AG08395 (cell line): ENCODE measurements at regions not wholly inside any gene's neighbourhood (a gene's known extent, or its start where the extent isn't known, plus 50 kb on each side); places are given as distances from the start of the nearest gene placed in this dataset.
"Not testable (repeated sequence)": the region's sequence is repeated elsewhere in the genome, so short reads cannot be mapped to it uniquely, and the experiment has no call there.

Experiments used
- DNase-seq: peaks from one replicate; pipeline ENCODE4 v3.0.0; 2012; ENCODE audit warnings: mixed read lengths, low spot score

GRCh38 chr2:198630384-198630783, 826.0 kb downstream of the PLCL1 start:
- DNase-seq: peak; percentile 11

DNA sequence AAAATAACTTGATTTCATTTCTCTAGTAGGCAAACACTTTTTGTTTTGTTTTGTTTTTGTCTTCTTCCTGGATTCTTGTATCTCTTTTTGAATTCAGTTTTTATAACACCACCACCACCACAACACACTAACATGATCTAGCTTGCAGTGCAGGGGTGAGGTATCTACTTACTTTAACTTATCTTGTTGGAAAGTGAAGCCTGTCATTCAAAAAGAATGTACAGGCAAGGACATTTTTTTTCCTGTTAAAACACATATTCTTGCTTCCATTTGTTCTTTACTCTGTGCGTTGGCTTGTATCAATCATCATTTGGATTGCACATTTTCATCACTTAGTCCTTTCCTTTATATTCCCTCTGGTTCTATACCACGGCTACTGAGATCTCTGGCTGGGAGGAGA, 824.2 kb downstream of the PLCL1 start:
- DNase-seq: no peak

DNA sequence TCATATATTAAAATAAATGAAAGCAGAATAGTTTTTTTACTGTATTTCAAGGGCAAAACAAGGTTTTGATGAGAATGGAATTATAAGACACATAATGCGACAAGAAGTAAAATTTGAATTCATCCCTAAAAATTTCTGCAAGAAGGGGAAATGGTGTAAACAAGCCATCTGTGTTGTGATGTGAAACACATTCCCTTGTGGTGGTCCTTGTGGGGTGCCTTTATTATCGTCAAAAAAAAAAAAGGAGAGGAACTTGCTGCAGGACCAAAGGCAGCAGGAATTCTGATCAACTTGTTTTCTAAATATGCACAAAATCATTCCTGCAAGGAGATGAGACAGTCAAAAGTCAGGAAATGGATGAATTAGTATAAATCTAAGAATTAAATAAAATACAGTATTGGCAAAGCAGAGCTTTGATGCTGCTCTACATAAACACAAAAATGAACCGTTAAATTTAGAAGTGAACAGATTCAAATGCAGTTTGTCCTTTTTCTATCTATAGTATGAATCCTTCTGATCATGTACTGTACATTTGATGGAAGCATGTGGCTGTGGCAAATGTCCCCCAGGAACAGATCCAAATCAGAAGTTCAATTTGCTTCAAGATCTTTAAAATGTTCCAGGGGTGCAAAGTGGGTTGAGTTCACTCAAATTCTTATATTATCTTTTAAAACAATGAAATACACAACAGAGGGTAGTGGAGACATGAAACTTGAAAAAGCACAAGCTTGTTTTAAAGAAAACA, 818.8 kb downstream of the PLCL1 start:
- no peak for DNase-seq

GRCh38 chr2:198615972-198616371, 811.6 kb downstream of the PLCL1 start:
- no peak for DNase-seq

GRCh38 chr2:198611201-198611600, 806.8 kb downstream of the PLCL1 start:
- no peak for DNase-seq

GRCh38 chr2:198604599-198604998, 800.2 kb downstream of the PLCL1 start:
- no peak for DNase-seq

DNA sequence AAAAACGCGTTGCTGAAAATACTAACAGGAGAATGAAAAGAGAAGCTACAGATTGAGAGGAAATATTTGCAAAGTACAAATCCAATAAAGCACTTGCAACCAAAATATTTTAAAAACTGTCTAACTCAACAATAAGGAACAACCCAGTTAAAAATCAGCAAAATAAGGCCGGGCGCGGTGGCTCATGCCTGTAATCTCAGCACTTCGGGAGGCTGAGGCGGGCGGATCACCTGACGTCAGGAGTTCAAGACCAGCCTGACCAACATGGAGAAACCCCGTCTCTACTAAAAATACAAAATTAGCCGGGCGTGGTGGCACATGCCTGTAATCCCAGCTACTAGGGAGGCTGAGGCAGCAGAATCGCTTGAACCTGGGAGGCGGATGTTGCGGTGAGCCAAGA, 798.6 kb downstream of the PLCL1 start:
- DNase-seq: not testable (repeated sequence)

DNA sequence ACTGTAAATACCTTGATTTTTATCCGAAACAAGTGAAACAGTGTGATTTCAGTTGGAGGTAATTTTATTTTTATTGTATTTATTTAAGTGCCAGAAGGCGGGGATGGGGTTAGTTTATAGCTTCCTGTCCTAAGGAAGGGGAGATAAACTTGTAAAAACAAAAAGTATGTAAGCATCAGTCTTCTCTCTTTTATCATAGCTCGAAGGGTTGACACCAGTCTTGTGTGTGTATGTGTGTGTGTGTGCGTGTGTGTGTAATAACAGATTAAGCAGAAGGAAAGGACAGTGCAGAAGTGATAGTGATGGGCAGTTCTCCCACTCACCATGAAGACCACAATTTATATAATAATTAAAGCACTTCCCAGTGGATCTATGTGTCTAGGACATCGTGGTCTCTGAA, 793.3 kb downstream of the PLCL1 start:
- no peak for DNase-seq

- DNase-seq: no peak
Observed at GRCh38 chr2:198596985-198597384, 792.6 kb downstream of the PLCL1 start.

DNA sequence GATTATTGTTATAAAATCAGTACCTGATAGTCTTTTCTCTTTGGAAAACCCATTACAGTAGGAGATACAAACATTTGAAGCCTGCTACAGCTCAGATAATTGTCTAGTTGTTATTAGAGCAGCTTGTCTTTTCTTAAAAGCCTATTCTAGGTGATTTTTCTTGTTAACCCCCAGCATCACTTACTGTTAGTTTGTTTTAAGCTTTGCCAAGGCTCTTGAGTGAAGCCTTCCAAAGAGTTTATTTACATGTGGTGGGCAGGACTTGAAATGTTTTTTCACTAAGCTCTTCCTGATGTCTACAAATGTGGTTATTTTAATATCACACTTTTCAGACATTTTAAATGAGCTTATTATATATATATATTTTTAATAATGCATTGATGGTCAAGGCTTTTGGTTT, 791.3 kb downstream of the PLCL1 start:
- DNase-seq: no peak

DNA sequence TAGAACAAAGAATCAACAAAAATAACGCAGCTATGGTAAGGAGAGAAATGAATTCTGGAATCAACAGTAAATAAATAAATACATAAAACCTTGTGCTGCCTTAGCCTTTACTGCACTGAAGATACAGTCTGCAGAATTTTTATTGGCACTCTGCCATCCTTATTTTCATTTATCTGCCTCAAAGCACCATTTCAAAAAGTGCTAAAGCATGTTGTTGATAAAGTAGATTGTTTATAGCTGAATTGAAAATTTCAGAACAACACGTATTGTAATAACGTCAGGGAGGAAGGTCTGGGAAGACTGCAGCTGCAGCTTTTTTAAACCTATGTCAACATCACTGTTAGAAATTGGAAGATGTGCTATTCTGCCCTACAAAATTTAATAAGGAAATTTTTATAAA, 787.2 kb downstream of the PLCL1 start:
- DNase-seq: no peak

- DNase-seq: no peak
Observed at GRCh38 chr2:198587741-198588140, 783.3 kb downstream of the PLCL1 start.

DNA sequence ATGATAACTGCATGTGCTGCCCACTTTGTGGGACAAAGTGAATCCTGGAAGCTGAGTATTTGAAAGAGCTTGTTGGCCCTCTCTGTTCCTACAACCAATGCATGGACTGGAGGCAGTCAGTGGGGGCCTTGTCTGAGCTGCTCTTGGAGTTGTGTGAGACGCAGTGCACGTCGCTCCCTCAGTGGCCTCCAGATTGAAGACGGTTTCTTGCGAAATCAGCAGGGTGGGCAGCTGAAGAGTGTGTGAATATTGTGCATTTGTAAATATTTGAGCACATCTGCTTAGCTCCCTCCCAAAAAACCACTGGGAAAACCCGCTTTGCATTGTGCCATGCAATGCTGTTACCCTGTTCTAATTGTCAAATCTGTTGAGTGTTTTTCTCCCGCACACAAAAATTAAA, 782.8 kb downstream of the PLCL1 start:
- no peak for DNase-seq

DNA sequence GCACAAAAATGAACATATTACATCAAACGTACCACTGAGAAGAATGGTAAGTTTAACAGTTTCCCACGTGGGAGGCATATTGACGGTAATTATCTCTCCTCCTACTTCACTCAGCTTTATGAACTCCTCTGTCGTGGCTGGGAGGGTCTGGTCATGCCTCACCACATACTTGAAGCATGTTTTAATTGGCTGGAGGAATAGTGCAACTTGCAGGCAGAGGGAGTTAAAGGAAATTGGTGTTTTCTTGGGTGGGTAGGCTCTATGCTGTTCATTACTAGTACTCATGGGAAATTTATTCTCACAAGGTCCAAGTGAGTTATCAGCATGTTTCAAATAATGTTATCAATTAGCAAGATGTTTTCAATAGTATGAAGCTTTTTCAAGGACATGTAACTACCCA, 767.0 kb downstream of the PLCL1 start:
- DNase-seq: peak; percentile 2

DNA sequence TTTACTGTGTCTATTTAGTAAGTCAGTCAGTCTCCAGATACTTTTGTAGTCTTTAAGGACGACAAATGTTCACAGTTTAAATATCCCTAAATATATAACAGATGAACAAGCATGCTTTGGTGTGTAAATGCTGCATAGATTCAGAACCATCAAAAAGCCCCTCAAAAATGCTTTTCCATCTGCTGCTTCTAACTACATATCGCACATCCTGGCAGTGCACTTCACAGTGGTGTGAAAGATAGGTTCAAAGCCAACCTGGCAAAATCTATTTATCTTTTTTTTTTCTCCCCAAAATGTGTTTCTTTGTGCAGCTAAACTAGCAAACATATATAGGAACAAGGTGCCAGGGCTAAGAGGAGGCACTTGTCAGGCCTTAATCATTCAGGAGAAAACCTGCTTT, 753.8 kb downstream of the PLCL1 start:
- DNase-seq: no peak

GRCh38 chr2:198546122-198546521, 741.7 kb downstream of the PLCL1 start:
- no peak for DNase-seq

DNA sequence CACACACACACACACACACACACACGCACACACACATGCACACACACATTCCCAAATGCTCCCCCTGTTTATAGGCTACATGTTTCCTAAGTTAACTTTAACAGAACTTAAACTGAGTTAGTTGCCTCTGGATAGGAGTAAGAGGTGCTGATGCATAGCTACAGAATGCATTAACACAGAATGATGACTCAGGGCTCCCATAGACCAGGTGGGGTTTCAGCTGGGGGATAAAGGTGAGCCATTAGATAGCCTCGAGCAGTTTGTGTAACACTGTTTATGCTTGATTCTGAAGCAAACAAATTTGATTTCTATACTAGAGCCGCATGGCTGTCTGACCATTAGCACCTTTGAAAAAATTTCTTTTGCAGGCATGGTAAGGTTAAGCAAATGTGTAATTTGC, 741.0 kb downstream of the PLCL1 start:
- no peak for DNase-seq

GRCh38 chr2:198544461-198544860, 740.1 kb downstream of the PLCL1 start:
- no peak for DNase-seq

DNA sequence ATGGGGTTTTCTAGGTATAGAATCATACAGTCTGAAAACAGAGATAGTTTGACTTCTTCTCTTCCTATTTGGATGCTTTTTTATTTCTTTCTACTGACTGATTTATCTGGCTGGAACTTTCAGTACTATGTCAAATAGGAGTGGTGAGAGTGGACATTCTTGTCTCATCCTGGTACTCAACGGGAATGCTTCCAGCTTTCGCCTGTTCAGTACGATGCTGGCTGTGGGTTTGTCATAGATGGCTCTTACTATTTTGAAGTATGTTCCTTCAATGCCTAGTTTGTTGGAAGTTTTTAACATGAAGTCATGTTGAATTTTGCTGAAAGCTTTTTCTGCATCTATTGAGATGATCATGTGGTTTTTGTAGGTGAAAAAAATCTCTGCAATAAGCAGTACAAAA, 730.4 kb downstream of the PLCL1 start:
- no peak for DNase-seq

GRCh38 chr2:198525211-198525969, 721.0 kb downstream of the PLCL1 start:
- DNase-seq: peak; percentile 3

GRCh38 chr2:198523710-198524109, 719.3 kb downstream of the PLCL1 start:
- DNase-seq: no peak

DNA sequence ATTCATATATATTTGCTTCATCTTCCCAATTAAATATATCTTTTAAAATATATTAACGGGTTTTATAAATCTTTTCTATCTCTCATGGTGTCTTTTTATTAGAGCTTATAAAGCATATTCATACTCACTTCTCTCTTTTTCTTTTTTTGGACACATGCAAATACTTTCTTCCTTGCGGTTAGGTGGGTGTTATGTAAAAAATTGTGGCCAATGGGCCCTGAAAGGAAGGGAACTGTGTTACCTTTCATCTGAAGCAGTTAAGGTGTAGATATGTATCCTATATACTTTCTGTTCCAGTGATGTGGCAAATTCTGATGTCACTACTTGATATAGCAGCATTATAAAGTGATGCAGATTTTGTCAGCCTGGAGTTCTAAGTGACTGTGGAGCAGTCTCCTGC, 714.5 kb downstream of the PLCL1 start:
- no peak for DNase-seq

GRCh38 chr2:198517976-198518375, 713.6 kb downstream of the PLCL1 start:
- peak; percentile 16 for DNase-seq

GRCh38 chr2:198508610-198509009, 704.2 kb downstream of the PLCL1 start:
- not testable (repeated sequence) for DNase-seq
